ENCODE measurements at regions not wholly inside any gene's neighbourhood (a gene's known extent, or its start where the extent isn't known, plus 50 kb on each side); places are given as distances from the start of the nearest gene placed in this dataset.

DNA sequence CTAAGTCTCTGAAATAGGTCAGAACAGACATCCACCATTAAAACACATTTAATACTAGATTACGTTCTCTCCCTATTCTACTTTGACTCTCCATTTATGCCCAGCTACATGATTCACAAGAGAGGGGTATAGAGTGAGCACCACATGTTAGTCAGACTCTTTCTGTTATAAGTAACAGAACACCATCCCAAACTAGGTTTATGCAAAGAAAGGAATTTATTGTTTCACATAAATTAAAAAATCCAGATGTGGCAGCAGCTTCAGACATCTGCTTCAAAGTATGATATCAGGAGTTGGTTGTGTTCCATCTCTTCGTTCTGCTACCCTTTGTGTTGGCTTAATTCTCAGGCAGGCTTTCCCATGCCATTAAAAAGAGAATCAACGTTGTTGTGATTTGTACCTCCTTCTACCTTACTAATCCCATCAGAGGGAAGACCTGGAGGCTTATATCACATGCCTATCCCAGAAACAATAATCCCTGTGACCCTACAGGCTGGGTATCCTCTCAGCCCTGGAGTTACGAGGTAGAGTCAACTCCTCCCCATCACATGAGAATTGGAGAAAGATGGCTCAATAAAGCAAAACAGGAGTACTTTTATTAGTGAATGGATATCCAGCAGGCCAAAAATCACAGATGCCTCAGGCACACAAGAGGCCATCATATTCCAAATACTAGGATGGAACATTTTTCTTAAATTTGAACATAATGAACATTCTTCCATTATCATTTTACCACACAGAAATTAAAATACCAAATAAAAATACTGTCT lies 163.2 kb downstream of the SLC7A11 start:
- DNase-seq = no peak

DNA sequence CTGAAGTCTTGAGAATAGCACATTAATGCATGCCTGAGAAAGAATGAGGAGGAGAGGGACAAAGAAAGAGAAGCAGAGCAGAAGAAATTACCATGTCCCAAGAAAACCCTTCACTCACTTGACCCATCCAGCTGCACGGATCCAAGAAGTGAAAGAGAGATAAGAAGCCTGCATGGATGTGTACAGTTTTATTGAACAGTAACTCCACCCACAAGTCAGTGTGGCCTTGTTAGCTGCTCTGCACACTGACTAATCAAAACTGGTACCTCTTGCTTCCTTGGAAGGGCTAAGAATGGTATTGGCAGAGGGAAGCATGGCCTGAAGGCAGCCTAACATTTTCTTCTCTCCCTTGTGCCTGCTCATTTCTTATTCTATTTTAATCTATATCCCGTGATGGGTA lies 163.9 kb downstream of the SLC7A11 start:
- no peak for DNase-seq

DNA sequence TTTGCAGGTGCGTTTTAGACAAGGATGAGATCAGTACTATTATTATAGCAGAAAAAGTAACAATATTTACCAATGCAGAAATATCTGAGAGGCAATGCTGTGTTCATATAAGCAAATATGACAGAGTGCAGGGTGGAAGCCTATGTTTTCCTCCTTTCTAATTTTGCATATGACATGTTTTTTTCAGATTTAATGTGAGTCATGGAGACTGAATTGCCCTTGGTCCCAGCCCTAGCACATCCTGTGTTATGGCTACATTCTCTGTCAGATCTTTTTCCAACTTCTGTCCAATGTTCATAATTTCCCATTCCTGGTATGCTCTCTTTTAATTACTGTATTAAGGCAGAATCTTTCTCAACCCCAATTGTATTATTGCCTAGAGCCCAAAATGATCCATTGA lies 165.6 kb downstream of the SLC7A11 start:
- DNase-seq = no peak

DNA sequence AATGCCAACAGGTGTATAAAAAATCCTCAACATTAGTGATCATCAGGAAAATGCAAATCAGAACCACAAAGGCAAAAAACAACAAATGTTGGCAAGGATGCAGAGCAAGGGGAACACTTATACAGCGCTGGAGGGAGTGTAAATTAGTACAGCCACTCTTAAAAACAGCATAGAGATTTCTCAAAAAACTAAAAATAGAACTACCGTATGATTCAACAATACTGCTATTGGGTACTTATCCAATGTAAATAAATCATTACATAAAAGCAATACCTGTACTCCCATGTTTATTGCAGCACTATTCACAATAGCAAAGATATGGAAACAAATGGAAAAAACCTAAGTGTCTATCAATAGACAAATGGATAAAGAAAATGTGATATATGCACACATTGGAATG lies 171.3 kb downstream of the SLC7A11 start:
- no peak for DNase-seq

DNA sequence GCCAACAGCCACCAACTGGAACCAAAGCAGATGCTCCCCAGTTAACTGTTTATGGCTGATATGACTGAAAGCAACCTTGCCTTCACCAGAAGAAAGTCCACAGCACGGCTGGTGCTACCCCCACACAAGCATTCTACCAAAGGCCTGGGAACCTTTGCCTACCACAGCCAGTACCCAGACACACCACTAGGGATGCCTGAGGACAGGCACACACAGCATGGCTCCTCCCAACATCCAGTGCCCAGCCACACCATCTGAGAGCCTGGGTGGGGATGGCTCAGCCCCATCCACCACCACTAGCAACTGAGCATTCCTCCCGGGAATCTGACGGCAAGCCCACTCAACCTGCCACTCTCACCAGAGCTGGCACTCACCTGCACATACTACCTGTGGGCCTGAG lies 178.6 kb downstream of the SLC7A11 start:
- no peak for DNase-seq

DNA sequence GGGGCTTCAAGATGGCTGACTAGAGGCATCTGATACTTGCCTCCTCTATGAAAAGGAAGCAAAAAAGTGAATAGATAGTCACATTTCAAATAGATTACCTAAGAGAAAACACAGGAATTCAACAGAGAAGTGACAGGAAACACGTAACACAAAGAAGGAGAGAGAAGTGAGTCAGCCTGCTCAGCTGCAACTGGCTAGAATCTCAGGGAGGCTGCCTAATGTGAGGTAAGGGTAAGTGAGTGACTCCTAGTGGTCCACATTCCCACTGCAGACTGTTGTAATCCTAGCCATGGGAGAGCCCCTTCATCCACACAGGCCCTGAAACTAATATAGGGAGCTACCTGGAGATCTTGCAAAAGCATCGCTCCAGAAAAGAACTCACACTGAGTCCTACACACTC lies 179.2 kb downstream of the SLC7A11 start:
- no peak for DNase-seq

DNA sequence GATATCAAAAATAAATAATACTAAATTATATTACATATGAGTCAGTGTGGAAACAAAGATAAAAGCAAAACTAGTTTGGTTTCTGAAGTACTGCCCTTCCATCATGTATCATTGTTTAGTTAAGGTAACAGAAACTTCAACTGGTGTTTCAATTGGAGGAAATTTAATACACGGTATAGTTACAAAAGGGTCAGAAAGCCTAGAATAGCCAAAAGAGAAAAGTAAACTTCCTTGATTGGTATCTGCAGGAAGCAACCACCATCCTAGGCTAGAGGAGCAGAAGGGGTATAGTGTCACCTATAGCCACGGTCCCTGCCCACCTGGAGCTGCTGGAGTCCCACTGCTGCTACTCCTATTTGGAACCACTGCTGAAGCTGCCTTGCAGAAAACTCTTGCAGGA lies 185.6 kb downstream of the SLC7A11 start:
- no peak for DNase-seq

DNA sequence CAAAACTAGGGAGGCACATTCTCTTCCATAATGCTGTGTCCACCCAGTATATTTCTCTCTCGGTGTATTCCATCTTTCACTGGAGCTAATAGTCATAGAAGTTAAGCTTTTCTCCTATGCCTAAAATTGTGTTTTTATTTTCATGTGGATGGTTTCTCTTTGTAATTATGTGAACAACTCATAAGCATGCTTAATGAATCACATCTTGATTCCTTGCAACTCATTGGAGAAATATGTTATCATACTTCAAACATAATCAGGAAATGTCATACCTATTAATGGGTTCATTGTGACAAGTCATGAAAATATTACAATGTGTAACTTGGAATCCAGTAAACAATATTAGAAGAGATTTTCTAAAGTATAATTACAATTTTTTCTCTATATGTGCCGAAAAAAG lies 186.3 kb downstream of the SLC7A11 start:
- no peak for DNase-seq

DNA sequence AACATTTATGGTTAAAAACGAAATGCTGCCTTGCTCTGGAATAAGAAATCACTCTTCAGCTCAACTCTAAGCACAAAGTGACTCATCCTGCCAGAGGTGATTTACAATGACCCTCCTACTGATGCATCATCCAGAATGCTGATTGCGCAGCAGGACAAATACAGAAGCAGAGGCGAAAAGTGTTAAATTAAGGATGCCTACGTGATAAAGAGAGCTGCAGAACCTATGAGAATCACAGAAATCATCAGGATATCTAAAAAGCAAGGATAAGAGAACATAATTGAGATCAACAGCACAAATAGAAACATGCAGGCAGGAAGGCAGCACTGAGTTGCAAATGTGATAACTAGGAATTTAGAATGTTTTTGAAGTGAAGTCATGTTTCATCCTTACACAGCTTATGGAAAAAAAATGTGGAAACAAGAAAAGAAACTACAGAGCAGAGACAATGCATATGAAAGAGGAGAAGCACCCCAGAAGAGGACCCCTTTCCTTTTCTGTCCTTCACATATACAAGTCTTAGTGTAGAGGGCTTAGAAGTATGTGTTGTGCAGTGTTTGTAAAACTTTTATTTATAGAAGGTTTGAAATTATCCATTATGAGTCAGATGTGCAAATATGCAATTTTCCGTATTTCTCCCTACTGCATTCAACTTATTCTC lies 188.4 kb downstream of the SLC7A11 start:
- DNase-seq = no peak

DNA sequence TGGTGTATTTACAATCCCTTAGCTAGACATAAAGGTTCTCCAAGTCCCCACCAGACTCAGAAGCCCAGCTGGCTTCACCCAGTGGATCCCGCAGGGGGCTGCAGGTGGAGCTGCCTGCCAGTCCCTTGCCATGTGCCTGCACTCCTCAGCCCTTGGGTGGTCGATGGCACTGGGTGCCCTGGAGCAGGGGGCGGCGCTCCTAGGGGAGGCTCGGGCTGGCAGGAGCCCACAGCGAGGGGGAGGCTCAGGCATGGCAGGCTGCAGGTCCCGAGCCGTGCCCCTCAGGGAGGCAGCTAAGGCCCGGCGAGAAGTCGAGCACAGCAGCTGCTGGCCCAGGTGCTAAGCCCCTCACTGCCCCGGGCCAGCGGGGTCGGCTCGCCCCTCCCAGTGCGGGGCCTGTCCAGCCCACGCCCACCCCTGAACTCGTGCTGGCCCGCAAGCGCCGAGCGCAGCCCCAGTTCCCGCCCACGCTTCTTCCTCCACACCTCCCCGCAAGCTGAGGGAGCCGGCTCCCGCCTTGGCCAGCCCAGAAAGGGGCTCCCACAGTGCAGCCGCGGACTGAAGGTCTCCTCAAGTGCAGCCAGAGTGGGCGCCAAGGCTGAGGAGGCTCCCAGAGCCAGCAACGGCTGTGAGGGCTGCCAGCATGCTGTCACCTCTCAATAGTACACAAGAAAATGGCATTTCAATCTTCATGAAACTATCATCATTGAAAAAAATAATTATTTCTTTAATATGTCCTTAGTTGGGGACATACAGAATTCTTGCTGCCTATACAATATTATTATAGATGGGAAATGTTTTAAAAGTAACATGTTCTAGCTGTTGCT lies 189.1 kb downstream of the SLC7A11 start:
- no peak for DNase-seq

DNA sequence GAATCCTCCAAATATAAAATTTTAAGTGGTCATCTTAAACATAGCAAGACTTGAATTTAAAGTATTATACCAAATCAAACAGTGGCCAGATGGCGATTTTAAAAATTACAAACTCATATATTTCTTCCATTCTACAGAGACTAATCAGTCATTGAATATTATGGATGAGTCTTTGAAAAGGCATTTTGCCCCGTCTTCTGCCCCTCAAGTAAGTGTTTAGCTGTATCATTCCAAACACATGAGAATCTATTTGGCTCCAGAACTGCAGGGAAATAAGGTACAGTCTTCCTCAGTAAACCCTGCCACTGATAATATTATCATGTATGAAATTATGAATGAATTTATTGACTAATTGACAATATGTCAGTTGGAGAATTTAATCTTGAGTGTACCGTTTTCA lies 191.0 kb downstream of the SLC7A11 start:
- DNase-seq = no peak

DNA sequence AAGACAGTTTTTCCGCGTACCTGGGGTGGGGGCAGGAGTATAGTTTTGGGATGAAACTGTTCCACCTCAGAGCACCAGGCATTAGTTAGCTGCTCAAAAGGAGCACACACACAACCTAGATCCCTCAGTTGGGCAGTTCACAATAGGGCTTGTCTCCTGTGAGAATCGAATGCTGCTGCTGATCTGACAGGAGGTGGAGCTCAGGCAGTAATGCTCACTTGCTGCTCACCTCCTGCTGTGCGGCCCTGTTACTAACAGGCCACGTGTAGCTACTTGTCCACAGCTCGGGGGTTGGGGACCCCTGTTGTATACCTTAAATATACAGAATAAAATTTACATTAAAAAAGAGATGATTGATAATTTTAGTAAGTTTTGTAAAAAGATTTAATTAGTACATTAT lies 191.5 kb downstream of the SLC7A11 start:
- no peak for DNase-seq

DNA sequence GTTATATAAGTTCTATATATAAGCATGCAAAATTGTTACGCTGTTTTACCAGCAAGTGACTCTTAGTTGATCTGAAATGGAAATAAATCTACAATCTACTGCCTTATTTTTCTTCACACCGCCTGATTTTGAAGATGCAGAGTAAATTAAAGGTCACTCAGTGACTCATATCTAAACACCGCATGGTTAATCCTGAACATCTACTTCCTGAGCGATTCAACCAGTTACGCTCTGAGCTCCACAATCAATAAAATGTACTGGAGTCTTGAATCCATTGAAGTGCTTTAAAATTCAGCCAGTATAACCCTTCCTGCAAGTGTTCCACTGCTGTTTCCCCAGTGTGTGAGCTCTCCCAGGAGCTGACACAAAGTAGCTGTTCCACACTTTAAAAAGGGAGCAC lies 192.8 kb downstream of the SLC7A11 start:
- DNase-seq = no peak

DNA sequence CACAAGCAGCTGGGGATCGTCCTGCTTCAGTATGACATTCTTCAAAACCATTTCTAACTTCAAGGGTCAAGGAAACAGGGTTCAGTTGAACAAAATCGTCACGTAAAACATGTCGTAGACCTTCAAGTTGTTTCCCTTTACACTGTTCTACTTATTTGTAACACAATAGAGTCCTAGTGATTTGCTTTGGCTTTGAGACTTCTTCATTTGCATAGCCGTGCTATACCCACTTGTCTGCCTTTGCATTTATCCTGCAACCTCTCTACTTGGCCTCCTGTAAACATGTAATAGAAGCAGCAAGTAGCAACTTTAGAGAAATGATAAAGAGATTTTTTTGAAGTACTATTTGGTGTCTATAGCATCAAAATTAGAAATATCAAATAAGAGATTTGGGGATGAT lies 194.9 kb downstream of the SLC7A11 start:
- no peak for DNase-seq

DNA sequence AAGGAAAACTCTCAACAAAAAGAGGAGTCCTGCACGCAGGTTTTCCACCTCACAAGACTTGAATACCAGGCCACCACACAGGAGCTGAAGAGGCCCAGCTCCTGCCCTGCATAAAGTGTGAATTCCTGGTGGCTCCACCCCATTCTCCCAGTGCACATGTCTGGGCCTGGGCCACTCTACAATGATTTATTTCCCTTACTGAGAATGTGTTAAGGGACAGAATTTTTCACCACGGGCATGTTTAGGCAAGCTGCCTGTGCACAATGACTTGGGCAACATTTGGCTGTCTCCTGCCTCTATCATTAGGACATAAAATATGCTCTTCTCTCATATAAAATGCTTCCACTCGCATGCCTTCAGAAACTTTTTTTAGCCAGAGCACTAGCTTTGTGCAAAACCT lies 197.1 kb downstream of the SLC7A11 start:
- no peak for DNase-seq

DNA sequence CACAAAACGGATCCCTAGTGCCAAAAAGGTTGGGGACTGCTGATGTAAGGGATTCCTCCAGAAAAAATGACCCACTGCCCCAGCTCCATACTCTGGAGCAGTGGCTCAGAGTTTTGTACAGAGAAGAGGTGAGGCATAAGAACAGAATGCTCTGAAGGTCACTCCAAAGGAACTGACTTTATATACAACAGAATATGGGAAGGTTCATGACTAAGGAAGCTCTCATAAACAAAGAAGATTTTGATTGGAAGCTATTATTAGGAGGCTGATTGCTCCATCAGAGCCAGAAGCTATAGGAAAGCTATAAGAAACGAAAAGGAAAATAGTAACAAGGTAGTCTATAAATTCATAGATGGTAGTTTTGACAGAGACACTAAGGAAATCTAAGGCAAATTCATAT lies 203.1 kb downstream of the SLC7A11 start:
- DNase-seq = no peak

DNA sequence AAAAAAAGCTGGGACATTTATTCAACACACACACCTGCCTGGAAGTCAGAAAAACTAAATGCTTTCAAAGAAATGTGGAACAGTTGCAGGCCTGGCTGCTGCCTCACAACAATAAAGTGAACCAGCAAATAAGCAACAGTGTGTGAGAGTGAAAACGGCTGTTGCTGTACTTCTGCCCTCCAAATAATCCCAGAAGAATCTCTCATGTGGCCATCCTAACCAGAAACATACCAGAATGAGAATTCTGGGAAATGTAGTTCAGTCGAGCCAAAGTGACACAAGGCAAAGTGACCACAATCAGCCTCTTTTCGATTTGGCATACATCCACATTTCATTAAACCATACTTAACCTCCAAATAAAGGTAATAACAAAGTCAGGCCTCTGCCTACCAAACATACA lies 204.5 kb downstream of the SLC7A11 start:
- no peak for DNase-seq

DNA sequence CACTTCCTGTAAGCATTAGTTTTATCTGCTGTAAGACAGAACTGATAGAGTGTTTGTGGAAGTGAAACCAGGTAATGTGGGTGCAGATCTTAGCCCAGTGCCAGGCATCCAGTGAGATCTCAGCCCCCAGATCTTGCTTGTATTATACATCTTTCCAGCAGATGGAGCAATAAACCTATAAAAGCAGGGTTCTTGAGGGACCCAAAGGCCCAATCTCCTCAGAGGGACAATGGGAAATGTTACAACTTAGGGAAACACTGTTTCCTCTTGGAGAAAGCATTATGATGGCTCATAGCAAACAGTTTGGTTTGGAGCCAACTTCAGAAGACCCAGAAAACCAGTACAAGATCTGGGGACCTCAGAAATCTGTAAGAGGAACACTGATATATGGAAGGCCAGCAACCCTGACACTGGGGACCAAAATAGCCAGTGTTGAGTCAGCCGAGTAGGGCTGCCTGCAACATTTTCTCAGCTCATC lies 206.3 kb downstream of the SLC7A11 start:
- peak; percentile 32 to 54 for DNase-seq

DNA sequence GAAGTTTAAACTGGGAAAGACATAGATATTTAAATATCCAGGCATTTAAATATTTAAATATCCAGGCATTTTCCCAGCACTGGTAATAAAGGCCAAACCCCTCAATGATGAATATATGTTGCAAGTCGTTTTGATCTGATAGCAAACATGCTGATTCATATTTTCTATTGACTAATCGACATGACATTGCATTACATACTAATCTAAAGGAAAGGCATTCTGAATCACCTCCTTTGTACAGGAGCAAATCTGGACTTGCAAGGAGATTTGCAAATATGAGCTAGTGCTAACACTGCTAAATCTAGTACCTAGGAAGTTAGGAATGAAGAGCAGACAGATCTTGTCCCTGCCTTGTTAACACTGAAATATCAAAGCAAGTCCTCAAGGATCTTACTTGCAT lies 207.3 kb downstream of the SLC7A11 start:
- DNase-seq = peak in 1 of 2 experiments; percentile 2

DNA sequence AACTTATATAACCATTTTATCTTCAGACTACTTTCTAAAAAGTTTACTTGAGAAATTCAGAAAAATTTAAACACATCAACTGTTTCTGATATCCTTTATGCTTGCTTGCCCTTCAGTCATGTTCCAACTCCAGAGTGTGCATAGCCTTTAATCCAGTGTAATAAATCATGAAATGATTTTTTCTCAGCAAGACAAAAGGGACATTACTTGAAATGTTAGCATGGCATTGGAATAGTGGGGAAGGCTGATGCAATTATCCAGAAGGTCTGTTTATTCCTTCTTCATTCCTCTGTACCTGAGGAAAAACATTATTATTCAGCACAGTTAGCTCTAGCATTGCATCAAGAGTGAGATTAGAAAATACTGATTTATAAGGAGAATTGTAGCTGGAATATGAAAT lies 209.9 kb downstream of the SLC7A11 start:
- no peak for DNase-seq

DNA sequence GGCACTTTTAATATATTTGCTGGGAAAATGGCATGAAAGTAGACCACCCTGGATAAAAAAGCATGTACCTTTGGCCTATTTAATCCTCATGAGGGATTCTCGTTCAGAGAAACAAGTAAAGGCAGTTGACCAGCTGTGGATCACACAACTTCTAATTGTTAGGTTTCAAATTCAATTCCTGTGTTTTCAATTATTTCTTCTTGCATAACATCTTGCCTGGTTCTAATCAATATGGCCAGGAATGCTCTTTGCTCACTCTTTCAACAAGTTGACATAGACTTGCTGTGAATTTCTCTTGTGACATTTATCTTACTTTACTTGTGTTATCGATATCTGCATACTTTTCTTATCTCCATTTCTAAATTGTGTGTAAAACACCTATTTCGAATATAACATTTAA lies 211.8 kb downstream of the SLC7A11 start:
- no peak for DNase-seq

DNA sequence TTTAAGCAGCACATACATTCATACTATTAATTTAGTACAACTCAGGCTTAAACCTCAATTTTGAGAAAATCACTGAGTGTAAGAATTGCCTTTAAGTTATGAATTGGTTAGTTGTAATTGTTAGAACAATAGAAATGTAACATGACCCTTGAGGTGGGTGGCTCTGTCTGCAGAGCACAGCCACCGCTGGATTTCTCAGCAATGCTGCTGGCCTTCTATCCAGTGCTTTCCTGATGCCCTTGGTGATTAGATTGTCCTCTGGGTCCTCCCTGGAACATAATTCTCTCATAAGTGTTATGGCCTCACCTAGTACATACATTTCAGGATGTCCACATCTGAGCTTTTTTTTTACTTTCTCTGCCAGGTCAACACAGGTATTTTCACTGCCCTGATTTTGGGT lies 213.2 kb downstream of the SLC7A11 start:
- no peak for DNase-seq

DNA sequence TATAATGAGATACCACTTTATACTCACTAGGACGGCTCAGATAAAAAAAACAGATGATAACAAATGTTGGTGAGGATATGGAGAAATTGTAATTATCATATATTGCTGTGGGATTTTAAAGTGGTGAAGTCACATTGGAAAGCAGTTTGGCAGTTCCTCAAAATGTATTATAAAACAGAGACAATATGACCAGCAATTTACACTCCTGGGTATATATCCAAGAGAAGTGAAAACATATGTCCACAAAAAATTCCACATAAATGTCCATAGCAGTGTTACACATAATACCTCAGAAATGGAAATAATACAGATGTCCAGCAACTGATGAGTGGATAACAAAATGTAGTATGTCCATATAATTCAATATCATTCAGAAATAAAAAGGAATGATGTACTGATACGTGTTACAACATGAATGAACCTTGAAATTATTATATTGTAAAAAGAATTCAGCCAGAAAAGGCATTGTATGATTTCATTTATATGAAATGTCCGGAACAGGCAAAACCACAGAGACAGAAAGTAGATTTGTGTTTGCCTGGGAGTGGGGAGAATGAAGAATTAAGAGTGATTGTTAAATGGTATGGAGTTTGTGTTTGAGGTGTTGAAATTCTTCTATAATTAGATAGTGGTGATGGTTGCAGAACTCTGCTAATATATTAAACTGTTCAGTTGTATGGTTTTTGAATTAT lies 220.9 kb downstream of the SLC7A11 start:
- DNase-seq = no peak

All from AML-193 (cell line).